ENCODE measurements at regions not wholly inside any gene's neighbourhood (a gene's known extent, or its start where the extent isn't known, plus 50 kb on each side); places are given as distances from the start of the nearest gene placed in this dataset.

GRCh38 chr18:30860741-30861140 is 181.8 kb downstream of the DSC3 start:
- no peak overlapping the region for H3K4me3 Mint-ChIP-seq
- no peak for ATAC-seq (ENCODE audit: low read depth)
- no peaks in the 10 kb centered on the region for H3K9me3 Mint-ChIP-seq (ENCODE audit: insufficient read depth)
- Histone ChIP-seq H3K4me1 (ENCODE audit: control insufficient read depth in 2 of 2, insufficient read depth in 2 of 2, low read length in 2 of 2) (no peaks in the 10 kb centered on the region), H3K79me2 (ENCODE audit: control insufficient read depth, insufficient read depth, low read length) (no peaks in the 10 kb centered on the region), H4K20me1 (ENCODE audit: control insufficient read depth, insufficient read depth, low read length, poor library complexity, severe bottlenecking) (no peaks in the 10 kb centered on the region), H3K27me3 (replicated peaks in 1 of 4; ENCODE audit: control extremely low read depth in 1 of 4, control insufficient read depth in 3 of 4, insufficient read depth in 4 of 4, low read length in 3 of 4) (no peaks in the 10 kb centered on the region), H3K4me3 (ENCODE audit: control extremely low read depth in 1 of 5, extremely low read depth in 1 of 5, insufficient read depth in 1 of 5, low read depth in 2 of 5, low read length in 4 of 5) (no peak overlapping the region), H3K9me3 (ENCODE audit: control extremely low read depth in 1 of 3, control insufficient read depth in 2 of 3, insufficient read depth in 1 of 3, low read length in 2 of 3) (no peaks in the 10 kb centered on the region), H3K27ac (ENCODE audit: low read length in 2 of 2) (no peak overlapping the region), H3K9ac (ENCODE audit: low read length) (no peak overlapping the region), H3K36me3 (replicated peaks in 1 of 2; ENCODE audit: control extremely low read depth in 1 of 2, control insufficient read depth in 1 of 2, extremely low read depth in 1 of 2, insufficient read depth in 2 of 2, low read length in 1 of 2) (no peaks in the 10 kb centered on the region), H3K4me2 (replicated peaks; ENCODE audit: low read depth, low read length, poor library complexity, severe bottlenecking) (no peak overlapping the region), H2AFZ (ENCODE audit: insufficient read depth, low read depth, low read length, poor library complexity, severe bottlenecking) (no peak overlapping the region)
- H3K27ac Mint-ChIP-seq, result no peak overlapping the region
- 79% methylated on average over 2 of the region's 3 CpGs for WGBS (ENCODE audit: insufficient coverage)
- ChIA-PET CTCF (no interaction called here), POLR2A (no interaction called here)
- intact Hi-C loops (cut with micrococcal nuclease), result no loop called here
- TF ChIP-seq, protein P1, sequence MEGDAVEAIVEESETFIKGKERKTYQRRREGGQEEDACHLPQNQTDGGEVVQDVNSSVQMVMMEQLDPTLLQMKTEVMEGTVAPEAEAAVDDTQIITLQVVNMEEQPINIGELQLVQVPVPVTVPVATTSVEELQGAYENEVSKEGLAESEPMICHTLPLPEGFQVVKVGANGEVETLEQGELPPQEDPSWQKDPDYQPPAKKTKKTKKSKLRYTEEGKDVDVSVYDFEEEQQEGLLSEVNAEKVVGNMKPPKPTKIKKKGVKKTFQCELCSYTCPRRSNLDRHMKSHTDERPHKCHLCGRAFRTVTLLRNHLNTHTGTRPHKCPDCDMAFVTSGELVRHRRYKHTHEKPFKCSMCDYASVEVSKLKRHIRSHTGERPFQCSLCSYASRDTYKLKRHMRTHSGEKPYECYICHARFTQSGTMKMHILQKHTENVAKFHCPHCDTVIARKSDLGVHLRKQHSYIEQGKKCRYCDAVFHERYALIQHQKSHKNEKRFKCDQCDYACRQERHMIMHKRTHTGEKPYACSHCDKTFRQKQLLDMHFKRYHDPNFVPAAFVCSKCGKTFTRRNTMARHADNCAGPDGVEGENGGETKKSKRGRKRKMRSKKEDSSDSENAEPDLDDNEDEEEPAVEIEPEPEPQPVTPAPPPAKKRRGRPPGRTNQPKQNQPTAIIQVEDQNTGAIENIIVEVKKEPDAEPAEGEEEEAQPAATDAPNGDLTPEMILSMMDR (IDR thresholded peaks at IDR 0.05), result no peak
- no peak for TF ChIP-seq EZH2 (IDR thresholded peaks at IDR 0.05; ENCODE audit: borderline replicate concordance, insufficient read depth, low read depth, low read length, poor library complexity, severe bottlenecking)
- no peaks in the 10 kb centered on the region for H3K27me3 Mint-ChIP-seq
- no peak for DNase-seq
- no peaks in the 10 kb centered on the region for H3K4me1 Mint-ChIP-seq

DNA sequence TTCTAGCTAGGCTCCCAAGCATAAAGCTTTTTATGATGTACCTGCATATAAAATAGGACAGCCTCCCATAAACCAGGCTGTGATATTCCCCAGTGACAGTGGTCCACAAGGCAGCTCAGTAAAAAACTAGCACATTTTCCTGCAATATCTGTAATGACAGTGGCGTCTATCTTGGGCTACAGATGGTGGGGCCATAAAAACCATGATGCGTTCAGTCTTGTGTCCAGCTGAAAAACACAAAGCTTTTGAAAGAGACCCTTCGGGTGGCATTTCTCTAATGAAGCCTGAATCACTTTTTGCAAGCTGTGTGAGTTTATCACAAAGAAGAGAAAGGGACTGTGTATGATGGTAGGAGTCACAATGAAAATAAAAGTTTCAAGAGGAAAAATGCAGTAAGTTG is 183.5 kb downstream of the DSC3 start:
- TF ChIP-seq, protein P1 (IDR thresholded peaks at IDR 0.05), result no peak
- TF ChIP-seq EZH2 (IDR thresholded peaks at IDR 0.05; ENCODE audit: borderline replicate concordance, insufficient read depth, low read depth, low read length, poor library complexity, severe bottlenecking), result no peak
- Histone ChIP-seq H2AFZ (ENCODE audit: insufficient read depth, low read depth, low read length, poor library complexity, severe bottlenecking) (no peak overlapping the region), H3K27ac (ENCODE audit: low read length in 2 of 2) (no peak overlapping the region), H3K27me3 (replicated peaks in 1 of 4; ENCODE audit: control extremely low read depth in 1 of 4, control insufficient read depth in 3 of 4, insufficient read depth in 4 of 4, low read length in 3 of 4) (no peaks in the 10 kb centered on the region), H3K36me3 (replicated peaks in 1 of 2; ENCODE audit: control extremely low read depth in 1 of 2, control insufficient read depth in 1 of 2, extremely low read depth in 1 of 2, insufficient read depth in 2 of 2, low read length in 1 of 2) (no peaks in the 10 kb centered on the region), H3K9ac (ENCODE audit: low read length) (no peak overlapping the region), H3K4me1 (ENCODE audit: control insufficient read depth in 2 of 2, insufficient read depth in 2 of 2, low read length in 2 of 2) (no peaks in the 10 kb centered on the region), H3K4me3 (ENCODE audit: control extremely low read depth in 1 of 5, extremely low read depth in 1 of 5, insufficient read depth in 1 of 5, low read depth in 2 of 5, low read length in 4 of 5) (no peak overlapping the region), H3K9me3 (ENCODE audit: control extremely low read depth in 1 of 3, control insufficient read depth in 2 of 3, insufficient read depth in 1 of 3, low read length in 2 of 3) (no peaks in the 10 kb centered on the region), H4K20me1 (ENCODE audit: control insufficient read depth, insufficient read depth, low read length, poor library complexity, severe bottlenecking) (no peaks in the 10 kb centered on the region), H3K79me2 (ENCODE audit: control insufficient read depth, insufficient read depth, low read length) (no peaks in the 10 kb centered on the region), H3K4me2 (replicated peaks; ENCODE audit: low read depth, low read length, poor library complexity, severe bottlenecking) (no peak overlapping the region)
- POLR2A ChIA-PET, result no interaction called here
- Mint-ChIP-seq H3K27me3 (no peaks in the 10 kb centered on the region), H3K9me3 (ENCODE audit: insufficient read depth) (no peaks in the 10 kb centered on the region), H3K4me1 (no peaks in the 10 kb centered on the region), H3K27ac (no peak overlapping the region), H3K4me3 (no peak overlapping the region)
- CTCF ChIA-PET, result no interaction called here
- no peak for ATAC-seq (ENCODE audit: low read depth)
- 90% methylated on average over 3 of the region's 3 CpGs for WGBS (ENCODE audit: insufficient coverage)
- intact Hi-C loops (cut with micrococcal nuclease), result no loop called here
- no peak for DNase-seq

Data from B cell (primary cell).